Fibroblast of mammary gland (primary cell): ENCODE measurements at regions not wholly inside any gene's neighbourhood (a gene's known extent, or its start where the extent isn't known, plus 50 kb on each side); places are given as distances from the start of the nearest gene placed in this dataset.

Experiments
- DNase-seq: peaks from one replicate; pipeline ENCODE4 v3.0.0-alpha.2; 2010; ENCODE audit warnings: low read depth
- H3K4me3 ChIP-seq: 2 replicates; pipeline ENCODE4 v1.5.1; 2011; ENCODE audit warnings: low read depth, mild to moderate bottlenecking, low read length, moderate library complexity; ENCODE audit not compliant: control insufficient read depth
- TF ChIP-seq, protein P1 (sequence below): conservative IDR thresholded peaks from 2 replicates; pipeline ENCODE4 v1.5.1; 2011; ENCODE audit warnings: low read depth, low read length, inconsistent platforms; ENCODE audit not compliant: control insufficient read depth, insufficient read depth

GRCh38 chr6:147970970-147971369, 371.7 kb upstream of the SASH1 start:
- TF ChIP-seq, protein P1, sequence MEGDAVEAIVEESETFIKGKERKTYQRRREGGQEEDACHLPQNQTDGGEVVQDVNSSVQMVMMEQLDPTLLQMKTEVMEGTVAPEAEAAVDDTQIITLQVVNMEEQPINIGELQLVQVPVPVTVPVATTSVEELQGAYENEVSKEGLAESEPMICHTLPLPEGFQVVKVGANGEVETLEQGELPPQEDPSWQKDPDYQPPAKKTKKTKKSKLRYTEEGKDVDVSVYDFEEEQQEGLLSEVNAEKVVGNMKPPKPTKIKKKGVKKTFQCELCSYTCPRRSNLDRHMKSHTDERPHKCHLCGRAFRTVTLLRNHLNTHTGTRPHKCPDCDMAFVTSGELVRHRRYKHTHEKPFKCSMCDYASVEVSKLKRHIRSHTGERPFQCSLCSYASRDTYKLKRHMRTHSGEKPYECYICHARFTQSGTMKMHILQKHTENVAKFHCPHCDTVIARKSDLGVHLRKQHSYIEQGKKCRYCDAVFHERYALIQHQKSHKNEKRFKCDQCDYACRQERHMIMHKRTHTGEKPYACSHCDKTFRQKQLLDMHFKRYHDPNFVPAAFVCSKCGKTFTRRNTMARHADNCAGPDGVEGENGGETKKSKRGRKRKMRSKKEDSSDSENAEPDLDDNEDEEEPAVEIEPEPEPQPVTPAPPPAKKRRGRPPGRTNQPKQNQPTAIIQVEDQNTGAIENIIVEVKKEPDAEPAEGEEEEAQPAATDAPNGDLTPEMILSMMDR = peak; percentile 22

GRCh38 chr6:147972448-147972847, 370.2 kb upstream of the SASH1 start:
- no peak overlapping the region for H3K4me3 ChIP-seq
- TF ChIP-seq, protein P1 = no peak
- DNase-seq = peak; percentile 34

More at GRCh38 chr6:147970970-147971369, 371.7 kb upstream of the SASH1 start:
- DNase-seq = peak; percentile 8
- no peak overlapping the region for H3K4me3 ChIP-seq

DNA sequence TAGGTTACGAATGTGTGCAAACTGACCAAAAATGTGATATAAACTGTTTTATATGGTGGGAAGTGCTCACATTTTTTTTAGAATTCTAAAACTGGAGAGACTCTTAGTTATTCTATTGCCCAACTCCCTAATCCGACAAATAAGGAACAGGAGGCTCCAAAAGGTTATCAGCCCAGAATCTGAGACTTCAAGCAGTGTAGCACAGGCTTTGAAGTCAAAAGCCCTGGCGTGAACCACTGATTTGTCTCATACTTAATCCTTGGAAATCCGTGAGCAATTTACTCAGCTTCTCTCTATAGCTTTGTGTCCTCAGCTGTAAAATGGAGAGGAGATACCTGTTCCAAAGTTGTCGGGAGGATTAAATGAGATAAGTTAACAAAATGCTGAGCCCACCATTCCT, 368.8 kb upstream of the SASH1 start:
- TF ChIP-seq, protein P1 = no peak
- no peak overlapping the region for H3K4me3 ChIP-seq
- DNase-seq = no peak

DNA sequence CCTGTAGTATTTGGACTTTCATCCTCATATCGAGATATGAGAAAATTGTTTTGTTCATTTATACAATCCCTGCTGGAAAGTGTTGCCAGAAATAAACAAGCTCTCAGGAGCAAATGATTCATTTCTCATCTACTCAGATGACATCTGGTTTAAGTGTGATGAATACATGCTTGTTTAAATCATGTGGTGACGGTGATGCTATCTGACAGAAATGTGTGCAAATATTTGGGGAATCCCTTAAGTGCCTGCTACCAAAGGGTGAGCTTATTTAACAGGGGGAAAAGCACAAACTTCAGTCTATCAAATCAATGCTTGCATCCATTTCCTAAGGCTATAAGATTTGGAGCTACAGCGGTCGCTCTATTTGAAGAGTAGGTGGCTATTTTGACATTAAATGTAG, 368.3 kb upstream of the SASH1 start:
- DNase-seq = peak; percentile 16
- TF ChIP-seq, protein P1 = no peak
- no peak overlapping the region for H3K4me3 ChIP-seq

DNA sequence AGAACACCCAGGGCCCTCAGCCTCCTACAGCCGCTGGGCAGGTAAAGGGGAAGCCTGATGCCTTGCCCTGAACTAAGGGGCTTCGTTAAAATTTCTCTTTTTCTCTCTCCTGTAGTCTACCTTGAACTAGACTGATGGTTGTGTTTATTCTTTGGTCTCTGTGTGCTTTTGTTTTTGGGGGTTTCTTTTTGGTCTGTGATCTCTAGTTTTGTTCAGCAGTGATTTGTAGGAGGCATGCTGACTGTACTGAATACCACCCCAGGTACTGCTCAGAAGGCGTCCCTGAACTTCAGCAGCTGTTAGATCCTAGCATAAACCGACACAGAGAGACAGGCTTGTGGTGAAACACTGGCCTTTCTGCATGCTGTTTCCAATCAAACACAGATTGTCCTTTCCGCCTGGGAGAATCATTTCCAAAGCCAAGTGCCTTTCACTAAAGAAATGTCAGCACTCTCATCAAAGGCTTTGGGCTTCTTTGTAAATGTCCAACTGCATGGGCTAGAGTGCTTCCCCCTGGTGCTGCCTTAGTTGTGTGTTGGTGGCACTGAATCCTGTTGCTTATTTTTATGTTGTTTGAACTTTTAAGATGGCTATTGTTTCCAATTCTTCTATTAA, 364.7 kb upstream of the SASH1 start:
- DNase-seq = no peak
- TF ChIP-seq, protein P1 = no peak
- H3K4me3 ChIP-seq = no peak overlapping the region

DNA sequence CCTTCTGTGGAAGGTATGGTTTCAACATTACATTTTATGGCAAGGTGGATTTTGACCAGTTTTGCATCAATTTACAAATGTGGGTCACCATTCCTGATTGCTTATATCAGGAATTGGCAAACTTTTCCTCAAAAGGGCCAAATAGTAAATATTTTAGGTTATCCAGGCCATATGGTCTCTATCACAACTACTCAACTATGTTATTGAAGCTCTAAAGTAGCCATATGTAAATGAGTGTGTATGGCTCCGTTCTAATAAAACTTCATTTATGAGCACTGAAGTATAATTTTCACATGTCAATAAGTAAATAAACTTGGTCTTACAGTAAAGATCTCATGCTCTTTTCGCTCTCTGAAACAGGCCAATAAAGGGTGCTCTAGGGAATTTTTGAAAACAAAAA, 362.7 kb upstream of the SASH1 start:
- TF ChIP-seq, protein P1 = no peak
- H3K4me3 ChIP-seq = no peak overlapping the region
- no peak for DNase-seq
